HCT116 (cell line): ENCODE measurements at regions not wholly inside any gene's neighbourhood (a gene's known extent, or its start where the extent isn't known, plus 50 kb on each side); places are given as distances from the start of the nearest gene placed in this dataset.
"Not testable (repeated sequence)": the region's sequence is repeated elsewhere in the genome, so short reads cannot be mapped to it uniquely, and the experiment has no call there.

ENCODE experiments used
- ATAC-seq: fragments of 200-7000 bp; cut with Tn5 transposase; 2 replicates; pipeline ENCODE4 v1.9.1; 2020; ENCODE audit warnings: mild to moderate bottlenecking, moderate library complexity
- BruUV-seq: library from RNA; stranded (reverse); fragments of 400-500 nt; replicated peaks from 2 replicates; lab custom pipeline; 2021; lab: Mats Ljungman, UMichigan
- CTCF ChIA-PET: fragments of 300-600 bp; sonication (Branson Sonifier 250); formaldehyde crosslinking; loops from one replicate; lab custom pipeline; 2021; ENCODE audit warnings: antibody characterized with exemption; lab: Charles Lee
- POLR2A ChIA-PET: fragments of 300-600, 350-600 bp; sonication (Branson Sonifier 250); formaldehyde crosslinking; loops from one replicate; lab custom pipeline; 2021; ENCODE audit warnings: antibody characterized with exemption; lab: Charles Lee
- RAD21 ChIA-PET, 2 experiments: fragments of 300-600 bp; sonication (Branson Sonifier 250); formaldehyde crosslinking; loops; one replicate each; lab custom pipeline; 2023; ENCODE audit warnings: low total read pairs in 2 of 2; ENCODE audit not compliant: uncharacterized antibody in 2 of 2, unreplicated experiment in 2 of 2, low non-redundant PET in 1 of 2; lab: Charles Lee
- DNase-seq: peaks from one replicate; pipeline ENCODE4 v3.0.0-alpha.2; 2010; ENCODE audit warnings: low read depth, low spot score
- H2AFZ ChIP-seq: fragments of 200-600 bp; shearing (Covaris generic), sonication (generic); 2 replicates; pipeline ENCODE4 v1.6.1; 2017; ENCODE audit warnings: low read depth, mixed run types, mixed read lengths, antibody characterized with exemption, low read length; ENCODE audit not compliant: poor library complexity, severe bottlenecking
- H3K27ac ChIP-seq: 2 replicates; pipeline ENCODE4 v1.5.1; 2012; ENCODE audit warnings: low read depth, low read length
- H3K27me3 ChIP-seq: fragments of 200-600 bp; sonication (generic); 2 replicates; pipeline ENCODE4 v1.6.1; 2016; ENCODE audit warnings: mixed run types, low read length, mixed read lengths; ENCODE audit not compliant: insufficient read depth
- H3K36me3 ChIP-seq, 2 experiments: fragments of 200-500 bp in 1 of 2; fragments of 200-600 bp in 1 of 2; sonication (Bioruptor generic) in 1 of 2; sonication (generic) in 1 of 2; 2 replicates each; pipeline versions ENCODE4 v1.5.1 to v1.6.1; 2014 to 2016; ENCODE audit warnings: low read length in 2 of 2, inconsistent platforms in 1 of 2, mixed read lengths in 1 of 2, mixed run types in 1 of 2; ENCODE audit not compliant: insufficient read depth in 2 of 2, control insufficient read depth in 1 of 2
- H3K4me1 ChIP-seq, 2 experiments: fragments of 200-600 bp in 1 of 2; sonication (generic) in 1 of 2; 2 replicates each; pipeline versions ENCODE4 v1.5.1 to v1.6.1; 2012 to 2017; ENCODE audit warnings: low read length in 2 of 2, inconsistent platforms in 1 of 2, mild to moderate bottlenecking in 1 of 2, mixed read lengths in 1 of 2, mixed run types in 1 of 2, moderate library complexity in 1 of 2; ENCODE audit not compliant: insufficient read depth in 2 of 2, control insufficient read depth in 1 of 2
- H3K4me2 ChIP-seq: fragments of 200-600 bp; sonication (generic); 2 replicates; pipeline ENCODE4 v1.6.1; 2017; ENCODE audit warnings: mixed run types, low read length, mixed read lengths
- H3K4me3 ChIP-seq, 2 experiments: fragments of 200-600 bp in 1 of 2; sonication (generic) in 1 of 2; replicated peaks in 1 of 2; 2 replicates each; pipeline ENCODE4 v1.5.1; 2011 to 2016; ENCODE audit warnings: low read length in 2 of 2, control low read depth in 1 of 2, low read depth in 1 of 2, mild to moderate bottlenecking in 1 of 2, mixed read lengths in 1 of 2, mixed run types in 1 of 2
- H3K79me2 ChIP-seq: fragments of 200-600 bp; sonication (generic); 2 replicates; pipeline ENCODE4 v1.6.1; 2017; ENCODE audit warnings: mild to moderate bottlenecking, mixed run types, low read length, moderate library complexity, mixed read lengths; ENCODE audit not compliant: insufficient read depth
- H3K9ac ChIP-seq: fragments of 200-600 bp; sonication (generic); 2 replicates; pipeline ENCODE4 v1.6.1; 2016; ENCODE audit warnings: low read length, mixed read lengths
- H3K9me2 ChIP-seq: fragments of 200-600 bp; sonication (generic), shearing (Covaris generic); 2 replicates; pipeline ENCODE4 v1.6.1; 2017; ENCODE audit warnings: mixed run types, mild to moderate bottlenecking, moderate library complexity; ENCODE audit not compliant: insufficient read depth
- H3K9me3 ChIP-seq, 2 experiments: fragments of 200-500 bp in 1 of 2; fragments of 200-600 bp in 1 of 2; sonication (Bioruptor generic) in 1 of 2; sonication (generic) in 1 of 2; 2 replicates each; pipeline ENCODE4 v1.6.1; 2014 to 2017; ENCODE audit warnings: low read length in 2 of 2, mixed read lengths in 2 of 2, inconsistent platforms in 1 of 2, low read depth in 1 of 2, mild to moderate bottlenecking in 1 of 2, mixed run types in 1 of 2, moderate library complexity in 1 of 2; ENCODE audit not compliant: control insufficient read depth in 1 of 2, insufficient read depth in 1 of 2
- H4K20me1 ChIP-seq: fragments of 200-600 bp; sonication (generic), shearing (Covaris generic); 2 replicates; pipeline ENCODE4 v1.6.1; 2017; ENCODE audit warnings: mixed run types, mild to moderate bottlenecking, moderate library complexity; ENCODE audit not compliant: insufficient read depth
- CBX3 ChIP-seq: IDR thresholded peaks from 2 replicates; pipeline ENCODE4 v1.6.1; 2012; ENCODE audit warnings: low read depth
- FOSL1 ChIP-seq: IDR thresholded peaks from 2 replicates; pipeline ENCODE4 v1.6.1; 2012; ENCODE audit warnings: low read depth
- TCF7L2 ChIP-seq: IDR thresholded peaks from 2 replicates; pipeline ENCODE4 v1.7.0; 2011; ENCODE audit warnings: borderline replicate concordance, inconsistent platforms; ENCODE audit not compliant: insufficient read depth, insufficient read length; ENCODE audit errors: extremely low read depth
- intact Hi-C: fragments of 100-400 bp; cut with micrococcal nuclease; formaldehyde crosslinking; loops from 2 replicates; pipeline ENCODE4 v1.10.0; 2022

- TF ChIP-seq TCF7L2: no peak
Observed at GRCh38 chr6:11374036-11375010, 141.9 kb upstream of the NEDD9 start (continued).

GRCh38 chr6:11373208-11373607 lies 140.7 kb upstream of the NEDD9 start:
- POLR2A ChIA-PET: no interaction called here
- CTCF ChIA-PET: no interaction called here
- no peaks in the 10 kb centered on the region for H3K9me3 ChIP-seq
- no peak overlapping the region for H2AFZ ChIP-seq
- BruUV-seq: no TSS peak
- no peak overlapping the region for H3K9ac ChIP-seq
- H3K27me3 ChIP-seq: no peaks in the 10 kb centered on the region
- ATAC-seq: no peak
- no peak for TF ChIP-seq FOSL1
- TF ChIP-seq CBX3: no peak
- TF ChIP-seq, all 23 proteins: peak for 0
- DNase-seq: no peak
- intact Hi-C loops: no loop called here
- no peak overlapping the region for H3K27ac ChIP-seq
- no peaks in the 10 kb centered on the region for H3K36me3 ChIP-seq
- H4K20me1 ChIP-seq: no peaks in the 10 kb centered on the region
- no peak overlapping the region for H3K4me3 ChIP-seq
- H3K4me2 ChIP-seq: no peak overlapping the region
- H3K79me2 ChIP-seq: no peaks in the 10 kb centered on the region
- RAD21 ChIA-PET: no interaction called here
- H3K4me1 ChIP-seq: peaks cover 0 to 8% of the 10 kb centered on the region in 2 experiments; a peak in 2 of 4 replicates
- no peaks in the 10 kb centered on the region for H3K9me2 ChIP-seq

- H3K9me3 ChIP-seq, H3K36me3 ChIP-seq, intact Hi-C loops, BruUV-seq, H4K20me1 ChIP-seq, DNase-seq, H3K9ac ChIP-seq, H3K9me2 ChIP-seq, POLR2A ChIA-PET, ATAC-seq, H3K4me2 ChIP-seq, H3K4me3 ChIP-seq, RAD21 ChIA-PET, CTCF ChIA-PET, H2AFZ ChIP-seq, H3K27me3 ChIP-seq, H3K27ac ChIP-seq, H3K79me2 ChIP-seq: not testable (repeated sequence)
- peaks cover 0 to 12% of the 10 kb centered on the region in 2 experiments; a peak in 2 of 4 replicates for H3K4me1 ChIP-seq
Observed at GRCh38 chr6:11372186-11372790, 139.8 kb upstream of the NEDD9 start.
